ENCODE measurements at regions not wholly inside any gene's neighbourhood (a gene's known extent, or its start where the extent isn't known, plus 50 kb on each side); places are given as distances from the start of the nearest gene placed in this dataset.

DNA sequence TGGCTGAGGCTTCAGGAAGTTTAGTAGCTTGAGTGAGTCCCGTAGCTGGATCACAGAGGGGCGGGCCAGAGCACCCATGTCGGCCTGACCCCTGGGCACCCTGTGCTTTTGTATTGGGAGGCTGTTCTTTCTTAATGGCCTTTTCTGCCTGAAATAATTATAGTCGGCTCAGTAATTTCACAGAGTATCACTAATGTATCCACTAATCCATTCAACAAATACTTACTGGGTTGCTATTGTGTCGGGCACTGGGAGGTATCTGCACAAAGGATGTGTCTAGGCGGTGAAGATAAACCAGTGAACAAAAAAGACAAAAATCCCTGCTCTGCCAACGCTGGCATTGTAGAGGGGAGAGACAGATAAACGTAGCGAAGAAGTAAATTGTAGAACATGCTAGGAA, 318.6 kb downstream of the FOXL1 start:
- TF ChIP-seq EZH2phosphoT487 (IDR thresholded peaks at IDR 0.05; ENCODE audit: low read length) (no peak), EZH2 (optimal IDR thresholded peaks at IDR 0.05; ENCODE audit: low read depth, low read length) (no peak), CTCF (IDR thresholded peaks at IDR 0.05; ENCODE audit: low read length) (no peak)
- no peak overlapping the region for H3K4me3 ChIP-seq (ENCODE audit: low read length)
- DNase-seq, result no peak
- H3K9me3 ChIP-seq (replicated peaks; ENCODE audit: insufficient read depth, low read length), result no peaks in the 10 kb centered on the region
- H2AFZ ChIP-seq (ENCODE audit: low read length), result no peak overlapping the region
- peaks cover 55% of the 10 kb centered on the region for H3K27me3 ChIP-seq (replicated peaks; ENCODE audit: insufficient read depth, low read length)
- H3K36me3 ChIP-seq (replicated peaks; ENCODE audit: insufficient read depth, low read length), result no peaks in the 10 kb centered on the region
- H4K20me1 ChIP-seq (ENCODE audit: insufficient read depth, low read length), result no peaks in the 10 kb centered on the region
- no peaks in the 10 kb centered on the region for H3K79me2 ChIP-seq (ENCODE audit: low read length)
- no peak overlapping the region for H3K4me2 ChIP-seq (ENCODE audit: low read depth, low read length)
- H3K9ac ChIP-seq (ENCODE audit: low read length), result no peak overlapping the region
- no peaks in the 10 kb centered on the region for H3K9me2 ChIP-seq (replicated peaks; ENCODE audit: insufficient read depth, low read length)
- H3F3A ChIP-seq (ENCODE audit: insufficient read depth, low read length), result no peaks in the 10 kb centered on the region
- H3K4me1 ChIP-seq (ENCODE audit: low read length), result no peaks in the 10 kb centered on the region
- H3K27ac ChIP-seq (ENCODE audit: low read length), result no peak overlapping the region

DNA sequence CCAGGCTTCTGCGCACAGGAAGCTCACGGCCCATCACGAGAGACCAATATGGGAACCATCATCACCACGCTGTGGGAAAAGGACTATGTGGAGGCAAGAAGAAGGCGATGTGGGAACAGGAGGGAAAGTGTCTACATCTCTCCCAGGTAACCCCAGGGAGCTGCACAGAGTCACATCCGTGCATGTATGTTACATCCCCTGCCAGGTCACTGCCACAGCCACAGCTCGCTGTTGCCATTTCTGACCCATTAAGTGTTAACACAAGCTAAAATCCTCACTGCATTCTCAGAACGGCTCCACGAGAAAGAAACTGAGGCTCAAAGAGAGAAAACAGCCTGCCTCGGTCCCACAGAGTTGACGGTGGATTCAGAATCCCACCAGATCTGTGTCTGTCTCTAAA, 319.1 kb downstream of the FOXL1 start:
- H3K4me2 ChIP-seq (ENCODE audit: low read depth, low read length), result no peak overlapping the region
- no peaks in the 10 kb centered on the region for H3K9me2 ChIP-seq (replicated peaks; ENCODE audit: insufficient read depth, low read length)
- DNase-seq, result no peak
- H3K36me3 ChIP-seq (replicated peaks; ENCODE audit: insufficient read depth, low read length), result no peaks in the 10 kb centered on the region
- no peaks in the 10 kb centered on the region for H3K4me1 ChIP-seq (ENCODE audit: low read length)
- H3K9ac ChIP-seq (ENCODE audit: low read length), result no peak overlapping the region
- H3K27me3 ChIP-seq (replicated peaks; ENCODE audit: insufficient read depth, low read length), result peaks cover 50% of the 10 kb centered on the region
- no peaks in the 10 kb centered on the region for H3F3A ChIP-seq (ENCODE audit: insufficient read depth, low read length)
- H3K27ac ChIP-seq (ENCODE audit: low read length), result no peak overlapping the region
- no peaks in the 10 kb centered on the region for H3K79me2 ChIP-seq (ENCODE audit: low read length)
- TF ChIP-seq EZH2phosphoT487 (IDR thresholded peaks at IDR 0.05; ENCODE audit: low read length) (no peak), EZH2 (optimal IDR thresholded peaks at IDR 0.05; ENCODE audit: low read depth, low read length) (no peak), CTCF (IDR thresholded peaks at IDR 0.05; ENCODE audit: low read length) (no peak)
- no peaks in the 10 kb centered on the region for H3K9me3 ChIP-seq (replicated peaks; ENCODE audit: insufficient read depth, low read length)
- no peaks in the 10 kb centered on the region for H4K20me1 ChIP-seq (ENCODE audit: insufficient read depth, low read length)
- no peak overlapping the region for H2AFZ ChIP-seq (ENCODE audit: low read length)
- no peak overlapping the region for H3K4me3 ChIP-seq (ENCODE audit: low read length)

GRCh38 chr16:86898386-86898785, 320.0 kb downstream of the FOXL1 start:
- H3K4me3 ChIP-seq (ENCODE audit: low read length), result no peak overlapping the region
- no peaks in the 10 kb centered on the region for H3K9me2 ChIP-seq (replicated peaks; ENCODE audit: insufficient read depth, low read length)
- H3F3A ChIP-seq (ENCODE audit: insufficient read depth, low read length), result no peaks in the 10 kb centered on the region
- no peak for DNase-seq
- H2AFZ ChIP-seq (ENCODE audit: low read length), result no peak overlapping the region
- H3K36me3 ChIP-seq (replicated peaks; ENCODE audit: insufficient read depth, low read length), result no peaks in the 10 kb centered on the region
- H3K4me2 ChIP-seq (ENCODE audit: low read depth, low read length), result no peak overlapping the region
- H4K20me1 ChIP-seq (ENCODE audit: insufficient read depth, low read length), result no peaks in the 10 kb centered on the region
- H3K79me2 ChIP-seq (ENCODE audit: low read length), result no peaks in the 10 kb centered on the region
- TF ChIP-seq CTCF (IDR thresholded peaks at IDR 0.05; ENCODE audit: low read length), result no peak
- no peaks in the 10 kb centered on the region for H3K9me3 ChIP-seq (replicated peaks; ENCODE audit: insufficient read depth, low read length)
- no peak overlapping the region for H3K27ac ChIP-seq (ENCODE audit: low read length)
- H3K27me3 ChIP-seq (replicated peaks; ENCODE audit: insufficient read depth, low read length), result peaks cover 49% of the 10 kb centered on the region
- no peaks in the 10 kb centered on the region for H3K4me1 ChIP-seq (ENCODE audit: low read length)
- no peak overlapping the region for H3K9ac ChIP-seq (ENCODE audit: low read length)

- H4K20me1 ChIP-seq (ENCODE audit: insufficient read depth, low read length), result no peaks in the 10 kb centered on the region
- peaks cover 43% of the 10 kb centered on the region for H3K27me3 ChIP-seq (replicated peaks; ENCODE audit: insufficient read depth, low read length)
- no peaks in the 10 kb centered on the region for H3K9me2 ChIP-seq (replicated peaks; ENCODE audit: insufficient read depth, low read length)
- no peak overlapping the region for H3K9ac ChIP-seq (ENCODE audit: low read length)
- no peak overlapping the region for H2AFZ ChIP-seq (ENCODE audit: low read length)
- H3F3A ChIP-seq (ENCODE audit: insufficient read depth, low read length), result no peaks in the 10 kb centered on the region
- H3K4me1 ChIP-seq (ENCODE audit: low read length), result no peaks in the 10 kb centered on the region
- DNase-seq, result no peak
- no peak overlapping the region for H3K4me2 ChIP-seq (ENCODE audit: low read depth, low read length)
- no peak overlapping the region for H3K27ac ChIP-seq (ENCODE audit: low read length)
- no peak overlapping the region for H3K4me3 ChIP-seq (ENCODE audit: low read length)
- no peaks in the 10 kb centered on the region for H3K9me3 ChIP-seq (replicated peaks; ENCODE audit: insufficient read depth, low read length)
- no peaks in the 10 kb centered on the region for H3K36me3 ChIP-seq (replicated peaks; ENCODE audit: insufficient read depth, low read length)
- TF ChIP-seq CTCF (IDR thresholded peaks at IDR 0.05; ENCODE audit: low read length) (no peak), EZH2phosphoT487 (IDR thresholded peaks at IDR 0.05; ENCODE audit: low read length) (no peak), EZH2 (optimal IDR thresholded peaks at IDR 0.05; ENCODE audit: low read depth, low read length) (no peak)
- H3K79me2 ChIP-seq (ENCODE audit: low read length), result no peaks in the 10 kb centered on the region
These were observed 320.8 kb downstream of the FOXL1 start for GRCh38 chr16:86899151-86899550.
